Left ventricle myocardium inferior (tissue), 1 donor: ENCODE measurements at regions not wholly inside any gene's neighbourhood (a gene's known extent, or its start where the extent isn't known, plus 50 kb on each side); places are given as distances from the start of the nearest gene placed in this dataset.
A peak's percentile ranks its signal among the peaks of the same experiment; 100 is the strongest.

Experiments used
- DNase-seq: peaks from one replicate; pipeline ENCODE4 v3.0.0-alpha.2; 2020
- H3K27ac ChIP-seq: fragments of 200-600 bp; replicated peaks from 2 replicates; pipeline ENCODE4 v1.8.0; 2021
- H3K27me3 ChIP-seq: fragments of 200-600 bp; 2 replicates; pipeline ENCODE4 v1.8.0; 2021; ENCODE audit warnings: low read depth
- H3K36me3 ChIP-seq: fragments of 200-600 bp; 2 replicates; pipeline ENCODE4 v1.8.0; 2021
- H3K4me1 ChIP-seq: fragments of 200-600 bp; 2 replicates; pipeline ENCODE4 v1.8.0; 2021
- H3K4me3 ChIP-seq: fragments of 200-600 bp; 2 replicates; pipeline ENCODE4 v1.8.0; 2021; ENCODE audit warnings: mild to moderate bottlenecking, moderate library complexity
- H3K9me3 ChIP-seq: fragments of 200-600 bp; replicated peaks from 2 replicates; pipeline ENCODE4 v1.8.0; 2021
- intact Hi-C: fragments of 100-400 bp; cut with micrococcal nuclease; formaldehyde crosslinking; loops from one replicate; pipeline ENCODE4 v1.11.0; 2022
- TF ChIP-seq, protein P1 (sequence below): fragments of 200-600 bp; IDR thresholded peaks from 2 replicates; pipeline ENCODE4 v1.8.0; 2021; ENCODE audit warnings: antibody characterized with exemption, mild to moderate bottlenecking, borderline replicate concordance
- donor health status: DM: no; HTN: yes; CAD: no; lungs with severe emphysema.

DNA sequence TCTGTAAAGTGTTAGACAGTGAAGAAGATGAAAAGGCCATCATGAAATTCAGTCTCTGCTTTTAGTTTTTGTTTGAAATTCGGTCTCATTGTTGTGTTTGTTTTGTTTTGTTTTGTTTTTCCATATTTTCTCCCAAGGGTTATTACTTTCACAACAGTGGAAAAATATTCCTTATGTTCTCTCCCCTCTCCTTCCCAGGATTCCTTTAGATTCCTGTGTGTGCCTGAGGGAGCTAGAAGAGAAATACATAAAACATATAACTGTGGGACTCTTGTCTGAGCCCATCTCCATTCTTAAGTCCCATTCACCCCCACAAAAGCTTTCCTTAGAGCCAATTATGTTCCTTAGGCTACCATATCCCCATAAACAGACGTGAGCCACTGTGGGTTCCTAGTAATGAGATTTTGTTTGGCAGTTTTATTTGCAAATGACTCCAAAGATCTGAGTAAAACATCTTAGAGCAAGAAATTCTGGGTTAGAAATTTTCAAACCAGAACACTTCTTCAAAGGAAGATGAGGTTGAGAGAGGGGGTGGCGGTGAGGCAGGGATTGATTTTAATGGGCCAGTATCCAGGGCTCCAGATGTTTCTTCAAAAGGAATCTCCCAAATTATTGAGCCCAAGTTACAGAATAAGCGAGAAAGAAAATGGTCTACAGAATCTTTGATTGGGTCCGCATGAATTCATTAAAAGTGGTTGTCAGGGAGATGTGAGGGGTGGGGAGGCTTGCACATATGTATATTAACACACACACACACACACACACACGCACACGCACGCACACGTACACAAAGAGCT lies 157.8 kb upstream of the TNP1 start:
- H3K36me3 ChIP-seq: no peaks in the 10 kb centered on the region
- intact Hi-C loops: no loop called here
- H3K4me3 ChIP-seq: no peak overlapping the region
- H3K27ac ChIP-seq: no peak overlapping the region
- DNase-seq: no peak
- H3K27me3 ChIP-seq: no peaks in the 10 kb centered on the region
- TF ChIP-seq, protein P1, sequence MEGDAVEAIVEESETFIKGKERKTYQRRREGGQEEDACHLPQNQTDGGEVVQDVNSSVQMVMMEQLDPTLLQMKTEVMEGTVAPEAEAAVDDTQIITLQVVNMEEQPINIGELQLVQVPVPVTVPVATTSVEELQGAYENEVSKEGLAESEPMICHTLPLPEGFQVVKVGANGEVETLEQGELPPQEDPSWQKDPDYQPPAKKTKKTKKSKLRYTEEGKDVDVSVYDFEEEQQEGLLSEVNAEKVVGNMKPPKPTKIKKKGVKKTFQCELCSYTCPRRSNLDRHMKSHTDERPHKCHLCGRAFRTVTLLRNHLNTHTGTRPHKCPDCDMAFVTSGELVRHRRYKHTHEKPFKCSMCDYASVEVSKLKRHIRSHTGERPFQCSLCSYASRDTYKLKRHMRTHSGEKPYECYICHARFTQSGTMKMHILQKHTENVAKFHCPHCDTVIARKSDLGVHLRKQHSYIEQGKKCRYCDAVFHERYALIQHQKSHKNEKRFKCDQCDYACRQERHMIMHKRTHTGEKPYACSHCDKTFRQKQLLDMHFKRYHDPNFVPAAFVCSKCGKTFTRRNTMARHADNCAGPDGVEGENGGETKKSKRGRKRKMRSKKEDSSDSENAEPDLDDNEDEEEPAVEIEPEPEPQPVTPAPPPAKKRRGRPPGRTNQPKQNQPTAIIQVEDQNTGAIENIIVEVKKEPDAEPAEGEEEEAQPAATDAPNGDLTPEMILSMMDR: no peak
- peaks cover 6% of the 10 kb centered on the region for H3K9me3 ChIP-seq
- H3K4me1 ChIP-seq: no peaks in the 10 kb centered on the region

- H3K27ac ChIP-seq: no peak overlapping the region
- peak; percentile 23 for DNase-seq
- peaks cover 6% of the 10 kb centered on the region for H3K9me3 ChIP-seq
- TF ChIP-seq, protein P1: no peak
- no peaks in the 10 kb centered on the region for H3K36me3 ChIP-seq
- no peak overlapping the region for H3K4me3 ChIP-seq
- no peaks in the 10 kb centered on the region for H3K27me3 ChIP-seq
- intact Hi-C loops: no loop called here
- H3K4me1 ChIP-seq: no peaks in the 10 kb centered on the region
These were observed 157.0 kb upstream of the TNP1 start for GRCh38 chr2:217016796-217017419.

- no peak overlapping the region for H3K27ac ChIP-seq
- peaks cover 1% of the 10 kb centered on the region for H3K9me3 ChIP-seq
- TF ChIP-seq, protein P1: no peak
- intact Hi-C loops: no loop called here
- H3K27me3 ChIP-seq: no peaks in the 10 kb centered on the region
- DNase-seq: no peak
- H3K4me1 ChIP-seq: no peaks in the 10 kb centered on the region
- no peak overlapping the region for H3K4me3 ChIP-seq
- H3K36me3 ChIP-seq: no peaks in the 10 kb centered on the region
These were observed 154.7 kb upstream of the TNP1 start for GRCh38 chr2:217014328-217015105.

DNA sequence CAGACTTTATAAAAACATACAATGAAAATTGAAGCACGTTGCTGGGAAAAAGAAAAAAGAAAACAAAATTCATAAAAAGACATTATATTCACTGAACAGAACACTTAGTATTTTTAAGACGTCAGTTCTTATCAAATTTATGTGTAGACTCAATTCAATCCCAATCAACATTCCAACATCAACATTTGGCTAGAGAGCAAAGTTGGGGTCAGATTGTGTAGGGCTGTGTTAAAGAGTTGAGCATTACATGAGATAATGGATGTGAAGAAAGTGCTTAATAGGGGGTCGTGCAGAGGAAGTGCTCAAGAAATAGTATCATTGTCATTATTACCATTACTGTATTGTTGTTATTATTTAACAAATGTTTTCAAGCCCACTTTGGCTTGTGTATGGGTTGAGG lies 154.1 kb upstream of the TNP1 start:
- Histone ChIP-seq H3K4me3 (no peak overlapping the region), H3K36me3 (no peaks in the 10 kb centered on the region), H3K27me3 (no peaks in the 10 kb centered on the region), H3K4me1 (no peaks in the 10 kb centered on the region), H3K9me3 (no peaks in the 10 kb centered on the region), H3K27ac (no peak overlapping the region)
- intact Hi-C loops: no loop called here
- no peak for DNase-seq
- TF ChIP-seq, protein P1: no peak

- DNase-seq: no peak
- Histone ChIP-seq H3K36me3 (no peaks in the 10 kb centered on the region), H3K9me3 (no peaks in the 10 kb centered on the region), H3K4me3 (no peak overlapping the region), H3K4me1 (no peaks in the 10 kb centered on the region), H3K27me3 (no peaks in the 10 kb centered on the region), H3K27ac (no peak overlapping the region)
- intact Hi-C loops: no loop called here
- TF ChIP-seq, protein P1: no peak
These were observed 151.7 kb upstream of the TNP1 start for GRCh38 chr2:217011576-217011975.
